ENCODE measurements at regions not wholly inside any gene's neighbourhood (a gene's known extent, or its start where the extent isn't known, plus 50 kb on each side); places are given as distances from the start of the nearest gene placed in this dataset.

DNA sequence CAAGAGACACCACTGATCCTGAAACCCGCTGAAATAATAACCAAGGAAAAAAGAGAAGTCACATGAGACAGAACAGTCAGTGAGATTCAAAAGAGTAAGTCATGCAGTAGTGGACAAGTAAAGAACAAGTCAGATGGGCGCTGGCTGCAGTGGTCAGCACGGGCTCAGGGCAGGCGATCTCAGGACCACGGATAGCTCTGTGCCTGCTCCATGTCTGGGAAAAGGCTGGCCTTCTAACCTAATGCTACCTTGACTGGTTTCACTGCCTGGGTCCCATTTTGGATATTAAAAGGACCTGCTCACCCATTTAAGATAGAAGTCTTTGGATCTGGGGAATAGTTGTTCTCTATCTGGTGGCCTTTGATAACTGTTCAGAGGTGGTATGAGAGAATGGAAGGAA lies 61.7 kb upstream of the LCLAT1 start:
- TF ChIP-seq, protein P1, sequence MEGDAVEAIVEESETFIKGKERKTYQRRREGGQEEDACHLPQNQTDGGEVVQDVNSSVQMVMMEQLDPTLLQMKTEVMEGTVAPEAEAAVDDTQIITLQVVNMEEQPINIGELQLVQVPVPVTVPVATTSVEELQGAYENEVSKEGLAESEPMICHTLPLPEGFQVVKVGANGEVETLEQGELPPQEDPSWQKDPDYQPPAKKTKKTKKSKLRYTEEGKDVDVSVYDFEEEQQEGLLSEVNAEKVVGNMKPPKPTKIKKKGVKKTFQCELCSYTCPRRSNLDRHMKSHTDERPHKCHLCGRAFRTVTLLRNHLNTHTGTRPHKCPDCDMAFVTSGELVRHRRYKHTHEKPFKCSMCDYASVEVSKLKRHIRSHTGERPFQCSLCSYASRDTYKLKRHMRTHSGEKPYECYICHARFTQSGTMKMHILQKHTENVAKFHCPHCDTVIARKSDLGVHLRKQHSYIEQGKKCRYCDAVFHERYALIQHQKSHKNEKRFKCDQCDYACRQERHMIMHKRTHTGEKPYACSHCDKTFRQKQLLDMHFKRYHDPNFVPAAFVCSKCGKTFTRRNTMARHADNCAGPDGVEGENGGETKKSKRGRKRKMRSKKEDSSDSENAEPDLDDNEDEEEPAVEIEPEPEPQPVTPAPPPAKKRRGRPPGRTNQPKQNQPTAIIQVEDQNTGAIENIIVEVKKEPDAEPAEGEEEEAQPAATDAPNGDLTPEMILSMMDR (IDR thresholded peaks at IDR 0.05), result no peak
- TF ChIP-seq POLR2A (IDR thresholded peaks at IDR 0.05), result no peak
